H1 (cell line): ENCODE measurements at regions not wholly inside any gene's neighbourhood (a gene's known extent, or its start where the extent isn't known, plus 50 kb on each side); places are given as distances from the start of the nearest gene placed in this dataset.

Experiments
- CTCF ChIA-PET: fragments of 300-600 bp; sonication (Branson Sonifier 250); formaldehyde crosslinking; loops from one replicate; lab custom pipeline; 2021; ENCODE audit not compliant: partially characterized antibody; lab: Charles Lee
- POLR2A ChIA-PET: fragments of 300-600 bp; sonication (Branson Sonifier 250); formaldehyde crosslinking; loops from one replicate; lab custom pipeline; 2021; ENCODE audit warnings: inconsistent platforms; ENCODE audit not compliant: partially characterized antibody; lab: Charles Lee
- DNase-seq, 2 experiments: peaks; one replicate each; pipeline versions ENCODE4 v3.0.0 to v3.0.0-alpha.2; 2010 to 2022; ENCODE audit warnings: low spot score in 2 of 2, low read depth in 1 of 2, mixed read lengths in 1 of 2
- FAIRE-seq: peaks from 2 replicates; lab custom pipeline; 2011; peaks lifted over from hg19 to GRCh38; lab: Jason Lieb, UNC
- H2AFZ ChIP-seq: 2 replicates; pipeline ENCODE4 v1.8.1; 2012; ENCODE audit warnings: low read length, inconsistent platforms
- H2AK5ac ChIP-seq: 2 replicates; pipeline ENCODE4 v1.6.1; 2013; ENCODE audit warnings: low read depth, low read length
- H2BK120ac ChIP-seq: replicated peaks from 2 replicates; pipeline ENCODE3; 2013; ENCODE audit warnings: low read depth, low read length, inconsistent platforms
- H2BK12ac ChIP-seq: 2 replicates; pipeline ENCODE4 v1.6.1; 2013; ENCODE audit warnings: low read depth, low read length
- H2BK15ac ChIP-seq: 2 replicates; pipeline ENCODE4 v1.6.1; 2013; ENCODE audit warnings: low read length
- H2BK20ac ChIP-seq: 2 replicates; pipeline ENCODE4 v1.6.1; 2013; ENCODE audit warnings: low read length
- H2BK5ac ChIP-seq: 2 replicates; pipeline ENCODE4 v1.6.1; 2013; ENCODE audit warnings: low read depth, low read length
- H3K14ac ChIP-seq: 2 replicates; pipeline ENCODE4 v1.6.1; 2013; ENCODE audit warnings: inconsistent platforms; ENCODE audit not compliant: insufficient read length
- H3K18ac ChIP-seq: 2 replicates; pipeline ENCODE4 v1.6.1; 2013; ENCODE audit warnings: low read length; ENCODE audit errors: extremely low read depth
- H3K23ac ChIP-seq: 2 replicates; pipeline ENCODE4 v1.6.1; 2013; ENCODE audit warnings: inconsistent platforms; ENCODE audit not compliant: insufficient read length
- H3K23me2 ChIP-seq: 2 replicates; pipeline ENCODE4 v1.6.1; 2013; ENCODE audit warnings: low read depth, low read length
- H3K27ac ChIP-seq: 2 replicates; pipeline ENCODE4 v1.6.1; 2011; ENCODE audit warnings: low read depth, low read length, inconsistent platforms
- H3K27me3 ChIP-seq, 4 experiments: replicated peaks in 1 of 4; 1 replicate in 1 of 4; 2 replicates in 3 of 4; pipeline versions ENCODE4 v1.6.1 to v1.8.1; 2011 to 2013; ENCODE audit warnings: low read length in 3 of 4, mild to moderate bottlenecking in 3 of 4, inconsistent platforms in 2 of 4, mixed read lengths in 2 of 4, moderate library complexity in 1 of 4; ENCODE audit not compliant: control insufficient read depth in 3 of 4, insufficient read depth in 3 of 4; ENCODE audit errors: extremely low read depth in 1 of 4
- H3K36me3 ChIP-seq, 4 experiments: 2 replicates each; pipeline versions ENCODE4 v1.6.1 to v1.8.1; 2011 to 2013; ENCODE audit warnings: mild to moderate bottlenecking in 4 of 4, low read length in 3 of 4, moderate library complexity in 2 of 4, control low read depth in 1 of 4, inconsistent platforms in 1 of 4; ENCODE audit not compliant: insufficient read depth in 4 of 4, control insufficient read depth in 2 of 4
- H3K4ac ChIP-seq: replicated peaks from 2 replicates; pipeline ENCODE3; 2013; ENCODE audit warnings: low read length, low read depth, mixed read lengths, inconsistent platforms; ENCODE audit not compliant: insufficient read length
- H3K4me1 ChIP-seq, 4 experiments: replicated peaks in 1 of 4; 1 replicate in 1 of 4; 2 replicates in 3 of 4; pipeline versions ENCODE4 v1.6.1 to v1.8.1; 2011 to 2013; ENCODE audit warnings: low read length in 3 of 4, inconsistent platforms in 2 of 4, mixed read lengths in 1 of 4; ENCODE audit not compliant: insufficient read depth in 4 of 4, control insufficient read depth in 3 of 4
- H3K4me2 ChIP-seq, 2 experiments: 2 replicates each; pipeline versions ENCODE4 v1.6.1 to v1.8.1; 2011 to 2013; ENCODE audit warnings: low read depth in 2 of 2, low read length in 2 of 2, control low read depth in 1 of 2, inconsistent platforms in 1 of 2, mild to moderate bottlenecking in 1 of 2; ENCODE audit not compliant: insufficient read depth in 1 of 2
- H3K4me3 ChIP-seq, 4 experiments: fragments of 200-600, 300-600 bp in 1 of 4; sonication (generic), shearing (Covaris generic), sonication (Bioruptor Twin) in 1 of 4; 2 replicates each; pipeline versions ENCODE4 v1.5.1 to v1.8.1; 2011 to 2016; ENCODE audit warnings: low read length in 4 of 4, low read depth in 3 of 4, control low read depth in 2 of 4, inconsistent platforms in 2 of 4, mild to moderate bottlenecking in 2 of 4, mixed read lengths in 1 of 4, moderate library complexity in 1 of 4; ENCODE audit not compliant: insufficient read depth in 2 of 4; ENCODE audit errors: extremely low read depth in 1 of 4
- H3K56ac ChIP-seq: replicated peaks from 2 replicates; pipeline ENCODE3; 2013; ENCODE audit warnings: low read depth, mild to moderate bottlenecking, mixed read lengths, low read length, inconsistent platforms; ENCODE audit not compliant: insufficient read length
- H3K79me1 ChIP-seq: 2 replicates; pipeline ENCODE4 v1.6.1; 2013; ENCODE audit warnings: low read depth, low read length, control low read depth
- H3K79me2 ChIP-seq, 2 experiments: 2 replicates each; pipeline versions ENCODE4 v1.6.1 to v1.8.1; 2012 to 2013; ENCODE audit warnings: low read length in 2 of 2, mild to moderate bottlenecking in 2 of 2, inconsistent platforms in 1 of 2; ENCODE audit not compliant: insufficient read depth in 2 of 2, control insufficient read depth in 1 of 2
- H3K9ac ChIP-seq, 4 experiments: replicated peaks in 1 of 4; 1 replicate in 1 of 4; 2 replicates in 3 of 4; pipeline versions ENCODE4 v1.6.1 to v1.8.1; 2011 to 2013; ENCODE audit warnings: low read depth in 3 of 4, low read length in 3 of 4, control low read depth in 2 of 4, mild to moderate bottlenecking in 2 of 4, moderate library complexity in 2 of 4, inconsistent platforms in 1 of 4; ENCODE audit errors: extremely low read depth in 1 of 4
- H3K9me3 ChIP-seq, 2 experiments: 2 replicates each; pipeline versions ENCODE4 v1.6.1 to v1.8.1; 2012 to 2013; ENCODE audit warnings: mild to moderate bottlenecking in 2 of 2, moderate library complexity in 2 of 2, control low read depth in 1 of 2, inconsistent platforms in 1 of 2, low read depth in 1 of 2, low read length in 1 of 2, mixed read lengths in 1 of 2; ENCODE audit not compliant: insufficient read depth in 2 of 2
- H4K20me1 ChIP-seq, 2 experiments: replicated peaks in 1 of 2; 2 replicates each; pipeline versions ENCODE3 to v1.8.1; 2011 to 2013; ENCODE audit warnings: inconsistent platforms in 2 of 2, low read length in 2 of 2, mild to moderate bottlenecking in 1 of 2; ENCODE audit not compliant: insufficient read depth in 2 of 2, control insufficient read depth in 1 of 2
- H4K5ac ChIP-seq: 2 replicates; pipeline ENCODE4 v1.6.1; 2013; ENCODE audit warnings: low read length, low read depth, mixed read lengths, inconsistent platforms; ENCODE audit not compliant: insufficient read length
- H4K8ac ChIP-seq: 2 replicates; pipeline ENCODE4 v1.8.0; 2013; ENCODE audit warnings: mild to moderate bottlenecking, moderate library complexity, low read length, inconsistent platforms; ENCODE audit not compliant: insufficient read depth; ENCODE audit errors: extremely low read depth
- H4K91ac ChIP-seq: replicated peaks from 2 replicates; pipeline ENCODE3; 2013; ENCODE audit warnings: low read length, mixed read lengths, inconsistent platforms; ENCODE audit not compliant: insufficient read length
- CTBP2 ChIP-seq: IDR thresholded peaks from 2 replicates; pipeline ENCODE4 v1.7.0; 2011; ENCODE audit warnings: borderline replicate concordance, mild to moderate bottlenecking, moderate library complexity, mixed read lengths, low read length; ENCODE audit not compliant: insufficient read depth, insufficient read length
- EP300 ChIP-seq, 2 experiments: IDR thresholded peaks; 1 replicate in 1 of 2; 2 replicates in 1 of 2; pipeline ENCODE4 v1.6.1; 2011 to 2012; ENCODE audit warnings: low read depth in 2 of 2, low read length in 2 of 2, mild to moderate bottlenecking in 2 of 2, borderline replicate concordance in 1 of 2, inconsistent platforms in 1 of 2, moderate library complexity in 1 of 2
- FOSL1 ChIP-seq: IDR thresholded peaks from 2 replicates; pipeline ENCODE4 v1.6.1; 2011; ENCODE audit warnings: mild to moderate bottlenecking, low read depth, low read length, moderate library complexity; ENCODE audit not compliant: insufficient read depth
- HDAC6 ChIP-seq: IDR thresholded peaks from one replicate; pipeline ENCODE4 v1.7.1; 2012; ENCODE audit warnings: low read depth, mild to moderate bottlenecking, inconsistent platforms, low read length, moderate library complexity
- JUND ChIP-seq: IDR thresholded peaks from 2 replicates; pipeline ENCODE4 v1.6.1; 2011; ENCODE audit warnings: mild to moderate bottlenecking, improper control_type of control experiment, low read length
- RXRA ChIP-seq: IDR thresholded peaks from 2 replicates; pipeline ENCODE4 v1.6.1; 2011; ENCODE audit warnings: low read depth, mild to moderate bottlenecking, low read length, moderate library complexity; ENCODE audit not compliant: insufficient read depth
- SIRT6 ChIP-seq: IDR thresholded peaks from one replicate; pipeline ENCODE4 v1.7.1; 2012; ENCODE audit warnings: low read length, inconsistent platforms
- SRF ChIP-seq: IDR thresholded peaks from 2 replicates; pipeline ENCODE4 v1.6.1; 2011; ENCODE audit warnings: mild to moderate bottlenecking, low read depth, low read length, moderate library complexity
- TEAD4 ChIP-seq: IDR thresholded peaks from 2 replicates; pipeline ENCODE4 v1.6.1; 2012; ENCODE audit warnings: low read depth, low read length, inconsistent platforms, mixed read lengths
- USF2 ChIP-seq: IDR thresholded peaks from 2 replicates; pipeline ENCODE4 v1.6.1; 2011; ENCODE audit warnings: low read length, improper control_type of control experiment
- YY1 ChIP-seq: IDR thresholded peaks from 2 replicates; pipeline ENCODE4 v1.6.1; 2011; ENCODE audit warnings: low read depth, mild to moderate bottlenecking, low read length
- WGBS, 2 experiments: shearing (Covaris generic) in 1 of 2; methylation state at CpG; one replicate each; pipeline versions ENCODE4 v1.1.6 to v1.1.7; 2013 to 2015; ENCODE audit warnings: low lambda C conversion rate in 2 of 2, mixed read lengths in 2 of 2, inconsistent platforms in 1 of 2, low coverage in 1 of 2, missing lambda C conversion rate in 1 of 2; ENCODE audit not compliant: insufficient replicate concordance in 2 of 2, insufficient coverage in 1 of 2, insufficient read length in 1 of 2; ENCODE audit errors: extremely low coverage in 1 of 2, missing lambda C conversion rate in 1 of 2; 5-methylcytosine and 5-hydroxymethylcytosine counted together

GRCh38 chr11:33554219-33554618, 146.4 kb downstream of the C11orf91 start:
- Histone ChIP-seq H2BK20ac (no peak overlapping the region), H4K8ac (no peak overlapping the region), H3K27me3 (no peaks in the 10 kb centered on the region), H2BK5ac (no peak overlapping the region), H3K4me2 (no peak overlapping the region), H2AFZ (no peak overlapping the region), H3K14ac (no peak overlapping the region), H3K9ac (no peak overlapping the region), H3K4ac (no peak overlapping the region), H3K27ac (no peak overlapping the region), H3K18ac (no peak overlapping the region), H4K5ac (no peak overlapping the region), H3K9me3 (no peaks in the 10 kb centered on the region; a peak in 1 of 4 replicates), H4K20me1 (no peaks in the 10 kb centered on the region), H3K36me3 (no peaks in the 10 kb centered on the region), H3K79me1 (no peaks in the 10 kb centered on the region), H3K79me2 (no peaks in the 10 kb centered on the region), H3K56ac (no peak overlapping the region), H2BK120ac (no peak overlapping the region), H3K23ac (no peak overlapping the region), H4K91ac (no peak overlapping the region), H2BK15ac (no peak overlapping the region), H2AK5ac (no peak overlapping the region), H3K4me1 (peaks cover 0 to 4% (median 0%) of the 10 kb centered on the region in 4 experiments; a peak in 1 of 7 replicates), H3K23me2 (no peaks in the 10 kb centered on the region), H2BK12ac (no peak overlapping the region), H3K4me3 (no peak overlapping the region)
- TF ChIP-seq RXRA (no peak), CTBP2 (no peak), HDAC6 (no peak), SRF (no peak), JUND (no peak), SIRT6 (no peak), EP300 (IDR thresholded peaks at IDR 0.05; ENCODE audit: borderline replicate concordance in 1 of 2, low read depth in 2 of 2, low read length in 2 of 2) (no peak), TEAD4 (no peak), USF2 (no peak), YY1 (no peak), FOSL1 (no peak)
- CTCF ChIA-PET: interaction anchor here (1.2 to 2.5 kb wide), 2 partner anchors 11 to 13 kb away, joined by 3 to 13 read pairs; no protein-coding TSS in a partner anchor
- no peak for DNase-seq
- POLR2A ChIA-PET: no interaction called here
- WGBS, 2 experiments: 91% methylated on average over 7 of the region's 7 CpGs; no CpG with 5 or more reads in 1 of the 2 experiments
- no peak for FAIRE-seq
